DOHH2 (cell line): ENCODE measurements at regions not wholly inside any gene's neighbourhood (a gene's known extent, or its start where the extent isn't known, plus 50 kb on each side); places are given as distances from the start of the nearest gene placed in this dataset.
"Not testable (repeated sequence)": the region's sequence is repeated elsewhere in the genome, so short reads cannot be mapped to it uniquely, and the experiment has no call there.

Experiments
- EZH2phosphoT487 ChIP-seq: fragments of 200-600 bp; sonication (generic); IDR thresholded peaks from 2 replicates; pipeline ENCODE4 v1.6.1; 2017; ENCODE audit warnings: borderline replicate concordance, mild to moderate bottlenecking, antibody characterized with exemption, low read length, moderate library complexity, mixed read lengths
- TF ChIP-seq, protein P1 (sequence below): fragments of 200-600 bp; sonication (generic); IDR thresholded peaks from one replicate; pipeline ENCODE4 v1.5.1; 2014; ENCODE audit warnings: antibody characterized with exemption, mild to moderate bottlenecking, low read depth, low read length; ENCODE audit not compliant: poor library complexity, severe bottlenecking

DNA sequence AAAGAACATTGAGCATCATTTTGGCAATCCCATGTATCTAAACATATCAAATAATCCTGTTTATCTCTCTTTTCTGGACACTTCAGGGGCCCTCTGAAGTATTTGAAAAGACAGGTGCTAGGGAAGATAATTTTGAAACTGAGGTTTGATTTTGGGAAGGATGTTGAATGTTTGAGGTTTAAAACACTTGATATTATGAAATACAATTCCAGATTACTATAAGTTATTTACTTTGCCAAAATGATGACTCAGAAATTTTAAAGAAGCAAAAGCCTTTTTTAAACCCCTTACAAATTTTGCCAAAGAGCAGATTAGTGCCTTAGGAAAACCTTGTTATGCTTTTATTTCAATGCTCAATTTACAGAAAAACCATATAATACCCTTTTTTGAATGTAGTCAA, 99.1 kb upstream of the ARMC3 start:
- TF ChIP-seq, protein P1, sequence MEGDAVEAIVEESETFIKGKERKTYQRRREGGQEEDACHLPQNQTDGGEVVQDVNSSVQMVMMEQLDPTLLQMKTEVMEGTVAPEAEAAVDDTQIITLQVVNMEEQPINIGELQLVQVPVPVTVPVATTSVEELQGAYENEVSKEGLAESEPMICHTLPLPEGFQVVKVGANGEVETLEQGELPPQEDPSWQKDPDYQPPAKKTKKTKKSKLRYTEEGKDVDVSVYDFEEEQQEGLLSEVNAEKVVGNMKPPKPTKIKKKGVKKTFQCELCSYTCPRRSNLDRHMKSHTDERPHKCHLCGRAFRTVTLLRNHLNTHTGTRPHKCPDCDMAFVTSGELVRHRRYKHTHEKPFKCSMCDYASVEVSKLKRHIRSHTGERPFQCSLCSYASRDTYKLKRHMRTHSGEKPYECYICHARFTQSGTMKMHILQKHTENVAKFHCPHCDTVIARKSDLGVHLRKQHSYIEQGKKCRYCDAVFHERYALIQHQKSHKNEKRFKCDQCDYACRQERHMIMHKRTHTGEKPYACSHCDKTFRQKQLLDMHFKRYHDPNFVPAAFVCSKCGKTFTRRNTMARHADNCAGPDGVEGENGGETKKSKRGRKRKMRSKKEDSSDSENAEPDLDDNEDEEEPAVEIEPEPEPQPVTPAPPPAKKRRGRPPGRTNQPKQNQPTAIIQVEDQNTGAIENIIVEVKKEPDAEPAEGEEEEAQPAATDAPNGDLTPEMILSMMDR, result not testable (repeated sequence)
- TF ChIP-seq EZH2phosphoT487, result not testable (repeated sequence)
